ENCODE measurements at regions not wholly inside any gene's neighbourhood (a gene's known extent, or its start where the extent isn't known, plus 50 kb on each side); places are given as distances from the start of the nearest gene placed in this dataset.

DNA sequence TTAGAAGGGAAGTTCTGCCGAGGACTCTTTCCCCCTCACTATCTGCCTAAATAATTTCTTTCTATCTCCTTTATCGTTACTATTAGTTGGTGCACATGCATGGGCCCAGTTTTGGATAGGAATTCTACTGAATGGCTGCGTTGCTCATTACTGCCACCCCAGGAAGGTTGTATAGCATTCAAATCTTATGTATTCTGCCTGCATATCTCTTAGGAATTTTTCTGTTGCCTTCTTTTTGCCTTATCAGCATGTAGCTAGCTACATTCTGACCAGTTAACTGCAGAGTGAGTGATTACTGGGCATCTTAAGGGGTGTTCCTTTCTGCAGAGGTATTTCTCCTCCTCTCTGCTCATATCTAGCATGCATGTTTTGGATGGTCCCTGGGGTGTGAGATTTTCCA, 239.6 kb downstream of the TDRD15 start:
- no peak for DNase-seq (ENCODE audit: low read depth in 1 of 2, low spot score in 1 of 2)
- no peak overlapping the region for H3K27ac ChIP-seq
- H3K9me3 ChIP-seq = no peaks in the 10 kb centered on the region
- FAIRE-seq = no peak
- H3K4me3 ChIP-seq = no peak overlapping the region
- no peak overlapping the region for H3K4me2 ChIP-seq
- TF ChIP-seq HOXA7 (CRISPR knock-in tag; IDR thresholded peaks at IDR 0.05) (no peak), MAFK (IDR thresholded peaks at IDR 0.05; ENCODE audit: partially characterized antibody) (peak; percentile 55)
- no peaks in the 10 kb centered on the region for H3K4me1 ChIP-seq
- ChIA-PET POLR2A (no interaction called here), CTCF (interaction anchor here (1.6 kb wide), 1 partner anchor 46 kb away, joined by 3 read pairs; no protein-coding TSS in a partner anchor)
- WGBS (ENCODE audit: missing lambda C conversion rate) = 32% methylated on average over 3 of the region's 3 CpGs
- ATAC-seq = no peak

DNA sequence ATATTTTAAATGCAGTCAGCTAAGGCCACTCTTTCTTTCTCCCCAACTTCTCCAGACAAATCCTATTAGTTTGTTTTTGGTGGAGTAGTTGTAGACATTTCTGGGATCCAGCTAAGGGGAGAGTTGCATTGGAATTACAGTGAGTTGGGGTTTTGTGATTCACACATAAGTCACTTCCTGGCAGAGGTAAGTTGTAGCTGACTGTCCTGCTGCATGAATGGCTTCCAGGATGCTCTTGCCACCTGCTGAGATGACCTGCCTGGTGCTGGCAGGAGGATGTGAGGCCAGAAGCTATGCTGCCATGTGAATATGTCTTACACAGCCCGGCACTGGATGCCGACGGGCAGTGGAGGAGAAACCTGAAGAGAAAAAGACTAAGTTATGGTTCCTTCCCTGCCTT, 243.7 kb downstream of the TDRD15 start:
- ChIA-PET POLR2A (no interaction called here), CTCF (interaction anchor here (1.7 kb wide), 1 partner anchor 9 kb away, joined by 4 read pairs; no protein-coding TSS in a partner anchor)
- Histone ChIP-seq H3K9me3 (no peaks in the 10 kb centered on the region), H3K4me2 (no peak overlapping the region), H3K27ac (no peak overlapping the region), H3K4me3 (no peak overlapping the region), H3K4me1 (no peaks in the 10 kb centered on the region)
- 42% methylated on average over 3 of the region's 3 CpGs for WGBS (ENCODE audit: missing lambda C conversion rate)
- TF ChIP-seq HOXB5 (CRISPR knock-in tag; IDR thresholded peaks at IDR 0.05) = no peak
- no peak for DNase-seq (ENCODE audit: low read depth in 1 of 2, low spot score in 1 of 2)
- ATAC-seq = no peak
- FAIRE-seq = no peak

DNA sequence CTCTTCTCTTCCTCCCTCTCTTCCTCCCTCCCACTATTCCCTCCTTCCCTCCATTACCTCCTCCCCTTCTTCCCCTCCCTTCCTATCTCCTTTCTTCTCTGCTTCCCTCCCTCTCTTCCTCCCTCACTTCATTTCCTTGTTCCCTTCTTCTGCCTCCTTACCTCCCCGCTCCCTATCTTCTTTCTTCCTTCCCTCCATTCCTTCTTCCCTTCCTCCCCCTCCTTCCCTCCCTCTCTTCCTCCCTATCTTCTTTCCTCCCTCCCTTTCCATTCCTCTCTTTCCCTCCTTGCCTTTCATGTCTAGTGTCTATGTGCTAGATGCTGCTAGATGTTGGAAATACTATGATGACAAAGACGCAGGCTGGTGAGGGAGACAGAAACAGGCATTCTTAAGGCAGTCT, 246.0 kb downstream of the TDRD15 start:
- POLR2A ChIA-PET = no interaction called here
- CTCF ChIA-PET = no interaction called here
- DNase-seq (ENCODE audit: low read depth in 1 of 2, low spot score in 1 of 2) = no peak

DNA sequence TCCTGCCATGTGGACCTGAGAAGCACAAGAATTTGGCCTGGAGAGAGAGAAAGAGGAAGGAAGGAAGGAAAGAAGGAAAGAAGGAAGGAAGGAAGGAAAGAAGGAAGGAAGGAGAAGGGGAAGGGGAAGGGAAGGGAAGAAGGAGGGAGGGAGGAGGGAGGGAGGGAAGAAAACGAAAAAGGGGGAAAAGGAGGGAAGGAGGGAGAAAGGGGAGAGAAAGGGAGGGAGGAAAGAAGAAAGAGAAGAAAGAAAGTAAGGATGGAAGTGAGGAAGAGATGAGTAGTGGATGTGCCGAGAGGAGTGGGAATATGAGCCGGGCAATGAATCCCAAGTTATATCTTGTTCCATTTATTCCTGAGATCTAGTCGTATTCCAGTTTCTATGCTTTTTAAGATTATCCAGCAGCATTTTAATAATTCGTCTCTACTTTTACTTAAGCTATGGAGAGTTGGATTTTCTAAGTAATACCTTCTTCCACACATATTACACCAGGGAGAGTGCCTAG, 247.8 kb downstream of the TDRD15 start:
- POLR2A ChIA-PET = no interaction called here
- H3K4me3 ChIP-seq = no peak overlapping the region
- FAIRE-seq (no peak), DNase-seq (ENCODE audit: low read depth in 1 of 2, low spot score in 1 of 2) (no peak), ATAC-seq (no peak)
- 19% methylated on average over 4 of the region's 5 CpGs for WGBS (ENCODE audit: missing lambda C conversion rate)
- no peak overlapping the region for H3K4me2 ChIP-seq
- CTCF ChIA-PET = no interaction called here
- no peak for TF ChIP-seq NPAS2 (CRISPR knock-in tag; IDR thresholded peaks at IDR 0.05; ENCODE audit: borderline replicate concordance)
- TF ChIP-seq CBX2 (IDR thresholded peaks at IDR 0.05; ENCODE audit: borderline replicate concordance, low read depth) = no peak
- no peak for TF ChIP-seq TFCP2L1 (CRISPR knock-in tag; IDR thresholded peaks at IDR 0.05)
- TF ChIP-seq EHF (CRISPR knock-in tag; IDR thresholded peaks at IDR 0.05) = no peak
- TF ChIP-seq, protein P1, sequence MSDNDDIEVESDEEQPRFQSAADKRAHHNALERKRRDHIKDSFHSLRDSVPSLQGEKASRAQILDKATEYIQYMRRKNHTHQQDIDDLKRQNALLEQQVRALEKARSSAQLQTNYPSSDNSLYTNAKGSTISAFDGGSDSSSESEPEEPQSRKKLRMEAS (IDR thresholded peaks at IDR 0.05) = no peak
- no peak for TF ChIP-seq TP53 (CRISPR knock-in tag; IDR thresholded peaks at IDR 0.05)
- TF ChIP-seq SMC3 (IDR thresholded peaks at IDR 0.05) = no peak
- H3K4me1 ChIP-seq = no peaks in the 10 kb centered on the region
- H3K27ac ChIP-seq = no peak overlapping the region
- H3K9me3 ChIP-seq = no peaks in the 10 kb centered on the region

More for the DNA sequence above, 246.0 kb downstream of the TDRD15 start:
- Histone ChIP-seq H3K9me3 (no peaks in the 10 kb centered on the region), H3K4me2 (no peak overlapping the region), H3K4me1 (no peaks in the 10 kb centered on the region), H3K4me3 (no peak overlapping the region), H3K27ac (no peak overlapping the region)
- TF ChIP-seq CBX8 (IDR thresholded peaks at IDR 0.05) = no peak
- TF ChIP-seq GATA3 (IDR thresholded peaks at IDR 0.05; ENCODE audit: borderline replicate concordance) = no peak
- ATAC-seq (no peak), FAIRE-seq (no peak)
- 8% methylated on average over 2 of the region's 2 CpGs for WGBS (ENCODE audit: missing lambda C conversion rate)

DNA sequence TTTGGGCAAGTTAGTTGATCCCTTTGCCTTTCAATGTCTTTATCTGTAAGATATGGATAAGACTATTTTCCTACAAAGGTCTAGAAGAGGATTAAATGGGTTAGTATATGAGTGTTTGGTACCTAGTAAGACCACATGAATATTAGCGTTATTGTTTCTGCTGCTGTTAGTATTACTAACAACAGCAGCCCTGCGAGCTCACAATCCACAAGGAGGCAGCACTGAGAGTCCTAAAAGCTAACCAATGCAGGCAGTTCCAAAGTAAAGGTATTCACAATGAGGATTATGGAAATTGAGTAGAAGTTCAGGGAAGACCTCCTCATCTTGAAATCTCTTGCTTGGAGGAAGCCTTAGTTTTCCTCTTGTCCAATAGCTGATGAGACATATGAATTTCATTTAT, 248.9 kb downstream of the TDRD15 start:
- FAIRE-seq (no peak), ATAC-seq (peak in 1 of 2 experiments; percentile 74; a peak in 3 of 6 replicates)

More for the DNA sequence above, 248.9 kb downstream of the TDRD15 start:
- DNase-seq (ENCODE audit: low read depth in 1 of 2, low spot score in 1 of 2) = peak; percentile 7 to 37
- H3K9me3 ChIP-seq = no peaks in the 10 kb centered on the region
- TF ChIP-seq RARB (CRISPR knock-in tag; IDR thresholded peaks at IDR 0.05) (no peak), RAD21 (conservative IDR thresholded peaks at IDR 0.05 in 1 of 2, IDR thresholded peaks at IDR 0.05 in 1 of 2) (peak in 1 of 2 experiments; percentile 35; a peak in 1 of 5 replicates)
- TF ChIP-seq, protein P2, sequence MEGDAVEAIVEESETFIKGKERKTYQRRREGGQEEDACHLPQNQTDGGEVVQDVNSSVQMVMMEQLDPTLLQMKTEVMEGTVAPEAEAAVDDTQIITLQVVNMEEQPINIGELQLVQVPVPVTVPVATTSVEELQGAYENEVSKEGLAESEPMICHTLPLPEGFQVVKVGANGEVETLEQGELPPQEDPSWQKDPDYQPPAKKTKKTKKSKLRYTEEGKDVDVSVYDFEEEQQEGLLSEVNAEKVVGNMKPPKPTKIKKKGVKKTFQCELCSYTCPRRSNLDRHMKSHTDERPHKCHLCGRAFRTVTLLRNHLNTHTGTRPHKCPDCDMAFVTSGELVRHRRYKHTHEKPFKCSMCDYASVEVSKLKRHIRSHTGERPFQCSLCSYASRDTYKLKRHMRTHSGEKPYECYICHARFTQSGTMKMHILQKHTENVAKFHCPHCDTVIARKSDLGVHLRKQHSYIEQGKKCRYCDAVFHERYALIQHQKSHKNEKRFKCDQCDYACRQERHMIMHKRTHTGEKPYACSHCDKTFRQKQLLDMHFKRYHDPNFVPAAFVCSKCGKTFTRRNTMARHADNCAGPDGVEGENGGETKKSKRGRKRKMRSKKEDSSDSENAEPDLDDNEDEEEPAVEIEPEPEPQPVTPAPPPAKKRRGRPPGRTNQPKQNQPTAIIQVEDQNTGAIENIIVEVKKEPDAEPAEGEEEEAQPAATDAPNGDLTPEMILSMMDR (IDR thresholded peaks at IDR 0.05) = 0 out of 3 replicates have a peak, but pooled peaks have one; percentile 13
- ChIA-PET CTCF (interaction anchor here (0.6 kb wide), 1 partner anchor 117 kb away, joined by 3 read pairs; no protein-coding TSS in a partner anchor), POLR2A (no interaction called here)
- H3K4me3 ChIP-seq = no peak overlapping the region
- WGBS (ENCODE audit: missing lambda C conversion rate) = 3% methylated on average over 2 of the region's 2 CpGs
- H3K27ac ChIP-seq = no peak overlapping the region
- no peak overlapping the region for H3K4me2 ChIP-seq
- no peaks in the 10 kb centered on the region for H3K4me1 ChIP-seq
